Raji (cell line): ENCODE measurements at regions not wholly inside any gene's neighbourhood (a gene's known extent, or its start where the extent isn't known, plus 50 kb on each side); places are given as distances from the start of the nearest gene placed in this dataset.

ENCODE experiments used
- POLR2A ChIP-seq: IDR thresholded peaks from 2 replicates; pipeline ENCODE4 v1.6.1; 2011; ENCODE audit warnings: low read depth, low read length, control low read depth; ENCODE audit not compliant: insufficient read depth

DNA sequence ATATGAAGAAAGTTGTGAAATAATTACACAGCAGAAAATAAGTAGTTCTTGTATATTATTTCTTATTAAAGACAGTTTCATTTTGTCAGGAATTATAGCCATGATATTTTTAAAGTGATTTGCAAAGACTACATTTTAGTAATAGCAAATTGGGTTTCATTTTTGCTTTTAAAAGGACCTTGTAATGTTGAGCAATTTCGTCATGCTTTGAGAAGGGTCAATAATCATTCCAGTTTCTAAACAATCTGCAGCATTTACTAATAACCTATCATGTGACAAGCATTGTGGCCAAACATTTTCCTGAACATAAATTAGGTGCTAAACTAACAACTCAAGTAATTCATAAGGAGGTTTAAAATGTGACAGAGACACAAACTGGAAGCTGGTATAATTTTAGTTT, 214.4 kb upstream of the CBLB start:
- no peak for TF ChIP-seq POLR2A

DNA sequence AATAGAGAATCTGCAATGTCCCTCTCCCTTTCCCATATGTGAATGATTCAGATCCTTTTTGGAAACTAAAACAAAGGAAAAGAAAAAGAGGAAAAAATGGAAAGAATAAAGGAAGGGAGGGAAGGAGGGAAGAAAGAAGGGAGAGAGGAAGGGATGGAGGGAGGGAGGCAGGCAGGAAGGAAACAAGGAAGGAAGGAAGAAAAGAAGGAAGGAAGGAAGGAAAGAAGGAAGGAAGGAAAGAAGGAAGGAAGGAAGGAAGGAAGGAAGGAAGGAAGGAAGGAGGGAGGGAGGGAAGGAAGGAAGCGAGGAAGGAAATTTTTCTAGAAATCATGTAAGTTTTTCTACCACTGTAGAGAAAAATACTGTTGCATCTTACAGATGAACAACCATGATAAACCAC, 215.0 kb upstream of the CBLB start:
- no peak for TF ChIP-seq POLR2A

DNA sequence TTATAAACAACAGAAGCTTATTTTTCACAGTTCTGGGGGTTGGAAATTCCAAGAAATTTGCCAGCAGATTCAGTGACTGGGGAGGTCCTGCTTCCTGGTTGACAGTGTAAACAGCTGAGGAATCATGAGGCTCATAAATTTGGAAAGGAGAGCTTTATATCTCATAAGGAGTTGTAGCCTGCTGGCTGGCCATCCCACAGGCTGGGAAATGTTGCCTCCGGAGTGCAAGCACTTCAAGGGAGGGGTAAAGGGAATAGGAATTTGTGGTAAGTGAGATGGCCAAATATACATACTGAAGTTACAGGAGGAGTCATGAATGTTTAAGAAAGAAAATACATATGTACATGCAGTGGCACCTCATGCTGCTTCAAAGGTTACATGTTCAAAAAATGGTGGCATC, 217.2 kb upstream of the CBLB start:
- TF ChIP-seq POLR2A, result no peak

DNA sequence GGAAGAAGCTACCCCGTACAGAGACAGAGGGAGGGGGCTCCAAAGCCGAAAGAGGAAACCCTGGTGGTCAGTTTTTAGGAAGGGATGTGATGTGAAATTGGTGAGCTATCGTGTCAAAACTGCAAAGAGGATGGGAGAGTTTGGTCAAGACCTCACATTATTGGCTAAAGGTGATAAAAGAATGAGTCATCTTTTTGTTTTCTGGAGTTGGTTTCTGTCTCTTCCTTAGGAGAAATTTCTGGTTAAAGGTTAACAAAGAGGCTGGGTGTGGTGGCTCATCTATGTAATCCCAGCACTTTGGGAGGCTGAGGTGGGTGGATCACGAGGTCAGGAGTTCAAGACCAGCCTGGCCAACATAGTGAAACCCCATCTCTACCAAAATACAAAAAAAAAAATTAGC, 217.8 kb upstream of the CBLB start:
- TF ChIP-seq POLR2A, result no peak

DNA sequence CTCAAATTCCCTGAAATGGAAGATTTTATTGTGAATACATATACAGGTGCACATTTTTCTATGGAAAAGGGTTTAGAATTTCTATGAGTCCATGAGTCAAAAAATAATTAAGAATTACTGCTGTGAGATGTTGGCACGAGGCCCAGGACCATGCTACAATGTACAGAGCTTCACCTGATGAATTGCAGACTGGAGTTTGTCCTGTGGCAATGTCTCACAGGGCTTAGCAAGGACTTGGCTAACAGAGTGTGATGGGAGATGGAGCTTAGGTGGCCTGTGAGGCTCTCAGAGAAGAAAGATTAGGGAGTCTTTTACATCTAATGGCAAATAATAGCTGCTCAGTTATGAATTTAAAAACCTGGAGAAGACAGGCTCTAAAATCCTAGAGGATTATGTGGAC, 219.5 kb upstream of the CBLB start:
- TF ChIP-seq POLR2A, result no peak

DNA sequence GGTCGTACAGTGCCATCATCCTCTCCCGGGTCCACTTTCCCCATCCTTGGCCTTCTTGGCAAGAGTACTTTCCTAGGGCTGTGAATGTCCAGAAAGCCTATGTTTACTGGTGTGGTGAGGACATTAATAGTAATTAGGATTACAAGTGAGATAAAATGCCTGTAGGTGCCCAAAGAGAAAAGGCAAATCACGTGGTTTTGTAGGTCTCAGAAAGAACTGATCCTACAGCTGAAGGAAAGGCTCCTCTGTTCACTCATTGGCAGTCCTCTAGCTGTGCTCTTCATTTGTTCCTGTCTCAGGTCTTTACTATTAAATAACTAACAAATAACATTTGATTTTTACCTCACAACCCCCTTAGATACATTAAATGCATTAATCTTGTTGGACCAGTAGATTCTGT, 220.1 kb upstream of the CBLB start:
- no peak for TF ChIP-seq POLR2A

DNA sequence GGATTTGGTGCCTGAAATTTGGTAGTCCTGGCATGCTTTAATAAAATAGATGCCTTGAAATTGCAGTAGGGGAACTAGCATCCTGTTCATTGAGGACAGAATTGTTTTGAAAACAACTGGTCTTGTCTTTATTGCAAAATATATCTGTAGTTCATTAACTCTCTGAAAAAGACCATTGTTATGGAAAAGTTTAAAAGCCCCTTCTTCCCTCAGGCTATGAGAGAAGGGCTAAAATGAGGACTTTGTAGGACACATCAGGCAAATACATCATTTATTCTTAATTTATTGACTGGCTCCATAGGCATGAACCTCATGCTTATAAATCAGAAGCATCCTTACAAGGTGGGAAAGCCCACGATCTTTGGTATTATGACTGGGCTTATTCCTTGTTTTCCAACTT, 221.0 kb upstream of the CBLB start:
- TF ChIP-seq POLR2A, result no peak

DNA sequence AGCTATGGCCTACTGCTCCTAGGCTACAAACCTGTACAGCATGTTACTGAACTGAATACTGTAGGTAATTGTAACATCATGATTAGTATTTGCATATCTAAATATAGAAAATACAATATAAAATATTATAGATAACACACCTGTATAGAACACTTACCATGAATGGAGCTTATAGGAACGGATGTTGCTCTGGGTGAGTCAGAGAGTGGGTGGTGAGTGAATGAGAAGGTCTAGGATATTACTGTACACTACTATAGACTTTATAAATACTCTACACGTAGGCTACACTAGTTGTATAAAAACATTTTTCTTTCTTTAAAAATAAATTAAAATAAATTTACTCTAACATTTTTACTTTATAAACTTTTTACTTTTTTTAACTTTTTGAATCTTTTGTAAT, 224.0 kb upstream of the CBLB start:
- no peak for TF ChIP-seq POLR2A

DNA sequence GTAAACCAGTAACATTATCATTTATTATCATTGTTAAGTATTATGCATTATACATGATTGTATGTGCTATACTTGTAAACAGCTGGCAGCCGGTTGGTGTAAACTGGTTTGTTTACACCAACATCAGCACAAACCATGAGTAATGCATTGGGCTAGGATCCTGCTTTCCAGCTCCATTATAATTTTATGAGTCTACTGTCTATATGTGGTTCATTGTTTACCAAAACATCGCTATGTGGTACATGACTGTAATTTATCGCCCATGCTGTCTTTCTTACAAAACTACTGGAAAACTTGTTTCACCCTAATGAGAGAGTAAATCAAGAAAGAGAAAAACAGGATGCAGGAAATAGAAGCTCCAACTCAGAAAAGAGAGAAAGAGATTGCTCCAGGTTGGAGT, 224.8 kb upstream of the CBLB start:
- TF ChIP-seq POLR2A, result no peak

DNA sequence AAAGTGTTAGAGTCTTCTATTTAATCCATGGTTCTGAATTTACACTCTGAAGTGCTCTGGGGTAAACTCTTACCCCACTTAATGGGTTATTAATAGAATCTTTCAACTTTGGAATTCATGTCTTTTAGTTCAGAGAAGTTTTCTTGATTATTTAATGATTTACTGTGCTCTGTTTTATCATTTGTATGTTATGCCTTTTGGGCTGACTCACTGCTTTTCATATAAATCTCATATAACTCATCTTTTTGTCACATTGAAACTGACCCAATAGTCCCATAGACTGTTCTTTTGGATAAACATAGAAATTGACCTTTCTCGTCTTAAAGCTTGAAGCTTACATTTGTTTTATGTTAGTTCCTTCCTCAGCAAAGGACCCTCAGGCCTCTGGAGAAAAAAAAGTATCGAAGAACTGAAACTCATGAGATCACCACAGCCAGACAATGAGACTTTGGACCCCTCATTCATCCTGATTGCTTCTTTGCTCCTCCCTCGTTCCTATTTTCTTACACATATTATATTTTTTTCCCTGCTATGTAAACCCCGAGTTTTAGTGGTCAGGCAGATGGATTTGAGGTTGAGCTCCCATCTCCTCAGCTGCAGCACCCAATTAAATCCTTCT, 229.1 kb upstream of the CBLB start:
- TF ChIP-seq POLR2A, result no peak

DNA sequence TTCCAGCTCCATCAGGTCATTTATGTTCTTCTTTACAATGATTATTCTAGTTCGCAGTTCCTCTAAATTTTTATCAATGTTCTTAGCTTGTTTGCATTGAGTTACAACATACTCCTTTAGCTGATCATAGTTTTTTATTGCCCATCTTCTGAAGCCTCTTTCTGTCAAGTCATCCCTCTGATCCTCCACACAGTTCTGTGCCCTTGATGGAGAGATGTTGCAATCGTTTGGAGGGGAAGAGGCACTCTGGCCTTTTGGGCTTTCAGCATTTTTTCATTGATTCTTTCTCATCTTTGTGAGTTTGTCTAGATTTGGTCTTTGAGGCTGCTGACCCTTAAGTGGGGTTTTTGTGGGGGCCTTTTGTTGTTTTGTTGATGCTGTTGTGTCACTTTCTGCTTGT, 234.6 kb upstream of the CBLB start:
- no peak for TF ChIP-seq POLR2A

DNA sequence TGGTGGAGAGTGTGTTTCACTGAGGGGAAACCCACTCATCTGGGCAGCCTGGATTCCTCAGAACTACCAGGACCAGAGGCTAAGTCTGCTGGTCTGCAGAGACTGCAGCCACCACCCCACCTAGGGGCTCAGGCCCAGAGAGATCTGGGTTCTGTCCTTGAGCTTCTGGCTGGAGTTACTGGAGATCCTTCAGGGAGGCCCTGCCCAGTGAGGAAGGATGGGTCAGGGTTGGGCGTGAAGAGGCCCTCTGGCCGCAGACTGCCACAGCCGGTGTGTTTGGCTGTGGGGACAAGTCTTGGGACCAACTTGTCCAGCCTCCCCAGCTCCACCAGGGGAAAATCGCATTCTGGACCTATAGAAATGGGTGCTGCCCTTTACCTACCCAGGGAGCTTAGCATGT, 235.3 kb upstream of the CBLB start:
- TF ChIP-seq POLR2A, result no peak

DNA sequence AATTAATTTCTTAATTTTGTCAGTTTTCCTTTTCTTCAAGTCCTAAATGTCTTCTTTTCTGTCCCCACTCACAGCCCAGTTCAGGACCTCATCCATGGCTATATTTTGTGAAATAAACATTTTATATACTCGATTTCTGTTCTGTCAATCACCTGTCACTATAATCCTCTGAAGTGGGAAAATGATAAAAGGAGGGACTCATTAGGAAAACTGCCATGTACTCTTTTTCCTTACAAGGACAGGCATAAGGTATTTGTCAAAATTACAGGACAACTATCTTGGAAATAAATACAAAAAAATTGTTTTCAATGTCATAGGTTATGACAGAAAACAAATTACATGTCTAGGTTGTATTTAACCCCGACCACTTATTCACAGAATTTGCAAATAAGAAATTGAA, 240.1 kb upstream of the CBLB start:
- TF ChIP-seq POLR2A, result no peak

DNA sequence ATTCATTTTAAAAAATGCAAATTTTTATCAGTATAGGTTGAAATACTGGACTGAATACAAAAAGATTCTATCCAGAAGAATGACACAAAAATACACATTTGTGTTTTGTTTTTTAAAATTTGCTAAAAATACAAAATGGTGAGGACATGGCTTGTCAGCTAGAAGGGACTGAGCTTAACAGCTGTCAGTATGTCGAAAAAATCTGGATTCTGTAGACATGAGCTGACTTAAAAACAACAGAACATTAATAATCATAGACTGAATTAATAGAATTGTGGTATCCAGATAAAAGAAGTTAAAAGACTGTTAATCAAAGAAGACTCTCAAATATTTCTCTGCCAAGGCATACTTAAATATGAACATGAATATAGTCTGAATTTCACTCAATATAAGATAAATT, 244.9 kb upstream of the CBLB start:
- TF ChIP-seq POLR2A, result no peak

DNA sequence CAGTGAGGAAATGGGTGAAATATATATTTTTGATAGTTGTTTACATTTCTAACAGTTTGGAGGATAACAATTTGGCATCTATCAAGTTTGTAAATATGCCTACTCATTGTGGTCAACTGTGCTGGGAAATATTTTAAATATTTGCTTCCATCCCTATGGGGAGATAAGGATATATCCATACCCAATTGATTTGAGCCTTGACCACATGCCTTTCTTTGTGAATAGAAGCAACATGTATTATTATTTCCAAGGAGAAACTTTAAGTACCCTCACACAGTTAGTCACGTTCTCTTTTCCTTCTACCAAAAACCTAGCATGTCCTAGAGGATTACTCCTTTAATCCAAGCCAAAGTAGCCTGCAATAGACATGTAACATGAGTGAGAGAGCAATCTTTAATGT, 245.4 kb upstream of the CBLB start:
- no peak for TF ChIP-seq POLR2A

DNA sequence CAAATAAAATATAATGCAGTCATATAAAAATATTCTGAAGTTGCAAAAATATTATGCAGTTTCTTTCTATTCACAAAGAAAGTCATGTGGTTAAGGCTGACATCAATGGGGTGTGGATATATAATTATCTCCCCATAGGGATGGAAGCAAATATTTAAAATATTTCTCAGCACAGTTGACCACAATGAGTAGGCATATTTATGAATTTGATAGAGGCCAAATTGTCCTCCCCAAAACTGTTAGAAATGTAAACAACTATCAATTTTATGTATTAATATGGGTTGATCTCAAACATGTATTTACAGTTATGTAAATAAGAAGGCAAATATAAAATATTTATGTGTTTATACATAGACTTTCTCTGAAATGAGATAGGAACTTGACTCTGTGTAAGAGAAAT, 246.0 kb upstream of the CBLB start:
- no peak for TF ChIP-seq POLR2A

DNA sequence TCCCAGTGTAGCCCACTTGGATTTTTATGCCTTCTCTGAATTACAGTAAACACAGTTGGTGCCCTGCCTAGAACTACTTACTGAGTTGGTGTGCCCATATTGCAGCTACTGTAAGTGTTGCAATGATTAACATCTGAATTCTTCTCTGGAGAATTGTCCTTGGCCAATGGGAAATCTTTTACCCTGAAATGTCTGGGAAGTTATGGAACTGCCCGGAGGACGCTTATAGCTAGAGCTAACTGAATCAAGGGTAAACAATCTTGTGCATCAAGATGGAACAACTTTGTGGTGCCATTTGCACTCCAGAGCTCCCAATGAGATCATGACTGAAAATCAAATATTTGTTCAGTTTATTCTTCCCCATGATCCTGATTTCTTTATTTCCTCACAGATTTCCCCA, 246.7 kb upstream of the CBLB start:
- no peak for TF ChIP-seq POLR2A
